ENCODE measurements at regions not wholly inside any gene's neighbourhood (a gene's known extent, or its start where the extent isn't known, plus 50 kb on each side); places are given as distances from the start of the nearest gene placed in this dataset.

DNA sequence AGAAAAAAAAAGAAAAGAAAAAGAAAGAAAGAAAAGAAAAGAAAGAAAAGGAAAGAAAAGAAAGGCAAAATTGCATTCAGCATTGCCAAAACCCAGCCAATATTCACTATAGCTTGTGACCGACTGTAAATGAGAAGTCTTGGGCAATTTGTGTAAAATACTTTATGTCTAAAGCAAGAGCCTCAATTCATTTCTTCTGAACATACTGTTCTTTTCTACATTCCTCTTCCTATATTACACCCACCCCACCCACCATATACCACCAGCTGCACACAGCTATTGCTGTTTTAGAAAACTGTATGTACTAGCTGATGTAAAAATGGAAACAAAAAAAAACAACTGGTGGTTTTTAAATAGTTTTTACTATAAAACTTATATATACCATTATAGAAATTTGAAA is 156.9 kb upstream of the TTC29 start:
- Histone ChIP-seq H3K79me1 (ENCODE audit: insufficient read depth, low read depth, low read length, poor library complexity, severe bottlenecking) (no peaks in the 10 kb centered on the region), H3K56ac (ENCODE audit: insufficient read length, low read depth, low read length) (no peak overlapping the region), H3K27ac (ENCODE audit: insufficient read length, low read depth, low read length) (no peak overlapping the region), H3K4me2 (ENCODE audit: insufficient read depth, insufficient read length, low read length) (no peak overlapping the region), H2BK12ac (ENCODE audit: insufficient read length, low read depth, low read length) (no peak overlapping the region), H2BK20ac (ENCODE audit: low read depth, low read length, poor library complexity, severe bottlenecking) (no peak overlapping the region), H3K14ac (ENCODE audit: insufficient read depth, low read length) (no peak overlapping the region), H3K4me1 (ENCODE audit: insufficient read depth, low read length) (no peaks in the 10 kb centered on the region; the same call in 1 of the 2 replicates), H3K4ac (ENCODE audit: low read depth, low read length) (no peak overlapping the region), H3K27me3 (ENCODE audit: insufficient read depth, low read length) (no peaks in the 10 kb centered on the region), H3K23ac (ENCODE audit: insufficient read length, low read depth, low read length) (no peak overlapping the region), H4K91ac (ENCODE audit: insufficient read length, low read depth, low read length) (no peak overlapping the region), H2AK5ac (ENCODE audit: insufficient read length, low read length) (no peak overlapping the region), H3K23me2 (ENCODE audit: insufficient read length, low read depth, low read length, poor library complexity, severe bottlenecking) (no peaks in the 10 kb centered on the region), H2BK15ac (ENCODE audit: low read depth, low read length) (no peak overlapping the region), H3K18ac (ENCODE audit: insufficient read length, low read depth, low read length) (no peak overlapping the region), H4K20me1 (ENCODE audit: control insufficient read depth, insufficient read depth, insufficient read length) (no peaks in the 10 kb centered on the region), H4K8ac (replicated peaks; ENCODE audit: insufficient read length, low read depth, low read length) (no peak overlapping the region), H2BK5ac (ENCODE audit: insufficient read length, low read length) (no peak overlapping the region), H2AFZ (ENCODE audit: low read length) (no peak overlapping the region), H3K9ac (ENCODE audit: extremely low read depth, insufficient read length, low read length) (no peak overlapping the region), H2BK120ac (ENCODE audit: low read depth, low read length, poor library complexity, severe bottlenecking) (no peak overlapping the region), H3K9me3 (ENCODE audit: control insufficient read depth, low read depth, low read length) (no peaks in the 10 kb centered on the region), H3T11ph (ENCODE audit: low read length) (no peak overlapping the region), H3K79me2 (ENCODE audit: insufficient read depth, low read length) (no peaks in the 10 kb centered on the region), H4K5ac (ENCODE audit: insufficient read length, low read depth, low read length) (no peak overlapping the region)
- Mint-ChIP-seq H3K4me1 (peaks cover under 1 to 2% of the 10 kb centered on the region in 2 experiments; a peak in 2 of 4 replicates), H3K9me3 (no peaks in the 10 kb centered on the region), H3K27me3 (ENCODE audit: low read depth) (no peaks in the 10 kb centered on the region), H3K27ac (no peak overlapping the region), H3K4me3 (no peak overlapping the region), H3K36me3 (ENCODE audit: insufficient read depth in 1 of 3, low read depth in 3 of 3) (no peaks in the 10 kb centered on the region; a peak in 1 of 7 replicates)
- TF ChIP-seq, protein P1, sequence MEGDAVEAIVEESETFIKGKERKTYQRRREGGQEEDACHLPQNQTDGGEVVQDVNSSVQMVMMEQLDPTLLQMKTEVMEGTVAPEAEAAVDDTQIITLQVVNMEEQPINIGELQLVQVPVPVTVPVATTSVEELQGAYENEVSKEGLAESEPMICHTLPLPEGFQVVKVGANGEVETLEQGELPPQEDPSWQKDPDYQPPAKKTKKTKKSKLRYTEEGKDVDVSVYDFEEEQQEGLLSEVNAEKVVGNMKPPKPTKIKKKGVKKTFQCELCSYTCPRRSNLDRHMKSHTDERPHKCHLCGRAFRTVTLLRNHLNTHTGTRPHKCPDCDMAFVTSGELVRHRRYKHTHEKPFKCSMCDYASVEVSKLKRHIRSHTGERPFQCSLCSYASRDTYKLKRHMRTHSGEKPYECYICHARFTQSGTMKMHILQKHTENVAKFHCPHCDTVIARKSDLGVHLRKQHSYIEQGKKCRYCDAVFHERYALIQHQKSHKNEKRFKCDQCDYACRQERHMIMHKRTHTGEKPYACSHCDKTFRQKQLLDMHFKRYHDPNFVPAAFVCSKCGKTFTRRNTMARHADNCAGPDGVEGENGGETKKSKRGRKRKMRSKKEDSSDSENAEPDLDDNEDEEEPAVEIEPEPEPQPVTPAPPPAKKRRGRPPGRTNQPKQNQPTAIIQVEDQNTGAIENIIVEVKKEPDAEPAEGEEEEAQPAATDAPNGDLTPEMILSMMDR (conservative IDR thresholded peaks at IDR 0.05), result no peak
- WGBS (ENCODE audit: extremely low coverage, insufficient read length, low lambda C conversion rate), result no CpG with 5 or more reads among the region's 1 CpG
- DNase-seq, result no peak

Data from H9 (cell line).